HepG2 (cell line): ENCODE measurements at regions not wholly inside any gene's neighbourhood (a gene's known extent, or its start where the extent isn't known, plus 50 kb on each side); places are given as distances from the start of the nearest gene placed in this dataset.
"Not testable (repeated sequence)": the region's sequence is repeated elsewhere in the genome, so short reads cannot be mapped to it uniquely, and the experiment has no call there.

Experiments
- ATAC-seq: fragments of 200-7000 bp; cut with Tn5 transposase; 3 replicates; pipeline ENCODE4 v1.9.1; 2020; ENCODE audit warnings: mild to moderate bottlenecking, moderate library complexity
- BruUV-seq: library from RNA; stranded (reverse); fragments of 400-500 nt; replicated peaks from 2 replicates; lab custom pipeline; 2021; lab: Mats Ljungman, UMichigan
- CTCF ChIA-PET: fragments of 300-600 bp; formaldehyde crosslinking; extraction: SDS; loops from one replicate; lab custom pipeline; 2021; ENCODE audit warnings: low total read pairs, inconsistent platforms, low intra/inter-chr PET ratio; lab: Yijun Ruan, JAX
- POLR2A ChIA-PET: fragments of 350-600 bp; sonication (Branson Sonifier 250); formaldehyde crosslinking; loops from one replicate; lab custom pipeline; 2020; ENCODE audit warnings: antibody characterized with exemption, inconsistent platforms; lab: Yijun Ruan, JAX
- DNase-seq: peaks from one replicate; pipeline ENCODE4 v3.0.0-alpha.2; 2015; ENCODE audit warnings: low spot score
- FAIRE-seq: peaks from 3 replicates; lab custom pipeline; 2011; peaks lifted over from hg19 to GRCh38; lab: Jason Lieb, UNC
- H2AFZ ChIP-seq: one replicate; pipeline ENCODE4 v1.6.1; 2011; ENCODE audit warnings: low read length, inconsistent platforms
- H3K27ac ChIP-seq: fragments of 300-600 bp; 3 replicates; pipeline ENCODE4 v1.8.0; 2011; ENCODE audit warnings: mixed run types, mild to moderate bottlenecking, mixed read lengths, low read length, inconsistent platforms; ENCODE audit not compliant: insufficient read depth; ENCODE audit errors: extremely low read length
- H3K27me3 ChIP-seq, 2 experiments: fragments of 200-600 bp in 1 of 2; 2 replicates in 1 of 2; 3 replicates in 1 of 2; pipeline versions ENCODE4 v1.6.0 to v1.8.0; 2011; ENCODE audit warnings: low read length in 2 of 2, mild to moderate bottlenecking in 2 of 2, moderate library complexity in 2 of 2, inconsistent platforms in 1 of 2; ENCODE audit not compliant: insufficient read depth in 2 of 2, control insufficient read depth in 1 of 2
- H3K36me3 ChIP-seq, 2 experiments: fragments of 200-600 bp in 1 of 2; replicated peaks in 1 of 2; 2 replicates in 1 of 2; 3 replicates in 1 of 2; pipeline versions ENCODE4 v1.5.1 to v1.8.0; 2011; ENCODE audit warnings: low read length in 2 of 2, inconsistent platforms in 1 of 2; ENCODE audit not compliant: insufficient read depth in 2 of 2, control insufficient read depth in 1 of 2
- H3K4me1 ChIP-seq: 2 replicates; pipeline ENCODE4 v1.5.1; 2012; ENCODE audit warnings: low read length, inconsistent platforms; ENCODE audit not compliant: insufficient read depth
- H3K4me2 ChIP-seq: 2 replicates; pipeline ENCODE4 v1.6.0; 2011; ENCODE audit warnings: low read depth, low read length, inconsistent platforms
- H3K4me3 ChIP-seq, 3 experiments: fragments of 200-600 bp in 1 of 3; sonication (generic), shearing (Covaris generic) in 1 of 3; replicated peaks in 1 of 3; 2 replicates each; pipeline ENCODE4 v1.5.1; 2011 to 2016; ENCODE audit warnings: low read length in 3 of 3, inconsistent platforms in 2 of 3, low read depth in 2 of 3, mild to moderate bottlenecking in 2 of 3, control low read depth in 1 of 3, mixed read lengths in 1 of 3; ENCODE audit not compliant: insufficient read depth in 1 of 3
- H3K79me2 ChIP-seq: one replicate; pipeline ENCODE4 v1.6.1; 2011; ENCODE audit warnings: low read length, inconsistent platforms; ENCODE audit not compliant: insufficient read depth
- H3K9ac ChIP-seq: 2 replicates; pipeline ENCODE4 v1.6.0; 2011; ENCODE audit warnings: mild to moderate bottlenecking, low read depth, low read length, inconsistent platforms; ENCODE audit not compliant: insufficient read depth
- H3K9me3 ChIP-seq: 2 replicates; pipeline ENCODE4 v1.5.1; 2012; ENCODE audit warnings: mild to moderate bottlenecking, low read length
- H4K20me1 ChIP-seq: 2 replicates; pipeline ENCODE4 v1.6.0; 2011; ENCODE audit warnings: inconsistent platforms, mild to moderate bottlenecking, low read length, moderate library complexity; ENCODE audit not compliant: insufficient read depth
- BCL6 ChIP-seq: IDR thresholded peaks from 2 replicates; pipeline ENCODE4 v1.6.1; 2016; ENCODE audit warnings: missing genetic modification reagents, missing compliant biosample characterization
- CREB1 ChIP-seq, 2 experiments: fragments of 450-650 bp in 1 of 2; IDR thresholded peaks; 2 replicates each; pipeline ENCODE4 v1.6.1; 2016 to 2017; ENCODE audit warnings: control low read depth in 1 of 2, mild to moderate bottlenecking in 1 of 2, missing compliant biosample characterization in 1 of 2, missing genetic modification characterization in 1 of 2
- FOXA3 ChIP-seq: IDR thresholded peaks from 2 replicates; pipeline ENCODE4 v1.6.1; 2016; ENCODE audit warnings: missing genetic modification reagents, missing compliant biosample characterization
- FOXP1 ChIP-seq, 2 experiments: fragments of 450-650 bp in 1 of 2; IDR thresholded peaks; 2 replicates each; pipeline ENCODE4 v1.6.1; 2017 to 2018; ENCODE audit warnings: antibody characterized with exemption in 1 of 2
- KDM6A ChIP-seq: IDR thresholded peaks from 2 replicates; pipeline ENCODE4 v1.6.1; 2016; ENCODE audit warnings: low read depth
- RARA ChIP-seq: IDR thresholded peaks from 2 replicates; pipeline ENCODE4 v1.6.1; 2016; ENCODE audit warnings: missing genetic modification reagents, missing compliant biosample characterization
- SAP130 ChIP-seq: IDR thresholded peaks from 2 replicates; pipeline ENCODE4 v1.6.1; 2016; ENCODE audit warnings: low read depth
- SKI ChIP-seq: fragments of 450-650 bp; IDR thresholded peaks from one replicate; pipeline ENCODE4 v1.6.1; 2018; ENCODE audit warnings: mild to moderate bottlenecking; ENCODE audit not compliant: partially characterized antibody
- SOX13 ChIP-seq, 3 experiments: fragments of 450-650 bp in 1 of 3; sonication (generic) in 1 of 3; formaldehyde crosslinking in 1 of 3; IDR thresholded peaks in 2 of 3; conservative IDR thresholded peaks in 1 of 3; 2 replicates each; pipeline versions ENCODE4 v1.5.0 to v1.6.1; 2016 to 2020; ENCODE audit warnings: antibody characterized with exemption in 1 of 3, mild to moderate bottlenecking in 1 of 3, missing compliant biosample characterization in 1 of 3, missing genetic modification reagents in 1 of 3, moderate library complexity in 1 of 3
- SOX6 ChIP-seq, 2 experiments: fragments of 450-650 bp in 1 of 2; sonication (generic) in 1 of 2; formaldehyde crosslinking in 1 of 2; IDR thresholded peaks; 2 replicates each; pipeline versions ENCODE4 v1.4.0 to v1.6.1; 2017 to 2020; ENCODE audit warnings: antibody characterized with exemption in 1 of 2, mild to moderate bottlenecking in 1 of 2, missing genetic modification reagents in 1 of 2
- THAP11 ChIP-seq: IDR thresholded peaks from 2 replicates; pipeline ENCODE4 v1.6.1; 2016; ENCODE audit warnings: missing biosample characterization, missing genetic modification reagents
- ZNF644 ChIP-seq: IDR thresholded peaks from 2 replicates; pipeline ENCODE4 v1.6.1; 2016; ENCODE audit warnings: low read depth
- WGBS: methylation state at CpG from one replicate; pipeline ENCODE4 v1.1.6; 2017; ENCODE audit warnings: low lambda C conversion rate; 5-methylcytosine and 5-hydroxymethylcytosine counted together
- in situ Hi-C: cut with HindIII; loops from 2 replicates; pipeline ENCODE4 v1.10.0; 2017; ENCODE audit warnings: low pct_unique_long_range_greater_than_20kb; ENCODE audit not compliant: extremely low pct_ligation_motif_present
- intact Hi-C: fragments of 100-400 bp; cut with micrococcal nuclease; formaldehyde crosslinking; loops from one replicate; pipeline ENCODE4 v1.10.0; 2022; ENCODE audit not compliant: unreplicated experiment
- TF ChIP-seq, protein P1 (sequence below): sonication (generic); formaldehyde crosslinking; IDR thresholded peaks from 2 replicates; pipeline ENCODE4 v1.4.0; 2020; ENCODE audit warnings: missing genetic modification reagents
- TF ChIP-seq, protein P2 (sequence below): sonication (generic); formaldehyde crosslinking; conservative IDR thresholded peaks from 2 replicates; pipeline ENCODE4 v1.4.0; 2020; ENCODE audit warnings: mild to moderate bottlenecking, missing genetic modification reagents, moderate library complexity
- TF ChIP-seq, protein P3 (sequence below): IDR thresholded peaks from 2 replicates; pipeline ENCODE4 v1.6.1; 2016; ENCODE audit warnings: low read depth

DNA sequence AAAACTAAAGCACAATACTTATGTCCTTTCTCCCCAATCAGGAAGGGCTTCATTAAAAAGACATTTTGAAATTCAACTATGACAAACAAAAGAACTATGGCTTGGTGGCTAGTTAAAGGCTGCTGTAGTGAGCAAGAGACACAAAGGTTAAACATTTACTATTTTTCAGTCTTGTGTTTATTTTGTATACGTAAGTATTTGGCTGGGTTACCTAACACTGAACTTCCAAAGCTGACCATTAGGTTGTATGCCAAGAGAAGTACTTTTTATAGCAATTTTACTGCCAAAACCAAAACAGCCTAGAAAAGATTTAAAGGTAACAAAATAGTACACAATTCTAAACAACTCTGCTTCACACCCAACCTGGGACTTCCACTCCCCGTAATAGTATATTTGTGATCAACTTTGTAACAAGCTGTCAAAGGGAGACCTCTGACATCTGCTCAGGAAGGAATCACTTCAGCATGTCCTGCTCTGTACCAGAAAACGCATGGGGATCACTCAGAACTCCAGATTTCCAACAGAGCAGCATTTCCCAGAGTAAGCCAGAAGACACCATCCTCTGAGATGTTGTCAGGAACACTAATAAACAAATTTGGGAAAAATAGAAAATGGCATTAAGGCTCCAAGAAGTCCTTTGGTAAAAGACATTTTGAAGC, 69.0 kb upstream of the ZSCAN2 start:
- H3K79me2 ChIP-seq; intact Hi-C loops; H3K4me3 ChIP-seq; H3K9me3 ChIP-seq; H3K36me3 ChIP-seq; H2AFZ ChIP-seq; FAIRE-seq; POLR2A ChIA-PET; H3K27me3 ChIP-seq; in situ Hi-C loops; H4K20me1 ChIP-seq; CTCF ChIA-PET; TF ChIP-seq SOX6, FOXP1, SOX13 (IDR thresholded peaks at IDR 0.05): not testable (repeated sequence)
- Histone ChIP-seq H3K4me1 (peaks cover 26% of the 10 kb centered on the region), H3K4me2 (peak overlapping the region; percentile 61; the same call in 1 of the 2 replicates), H3K9ac (peak overlapping the region; percentile 31; the same call in 1 of the 2 replicates), H3K27ac (peak overlapping the region; percentile 63)
- ATAC-seq (peak; percentile 96), DNase-seq (peak; percentile 85)
- TSS peak; percentile 78 for BruUV-seq
- WGBS = 2% methylated on average over 3 of the region's 3 CpGs
- TF ChIP-seq FOXA3 (peak; percentile 76), BCL6 (CRISPR knock-in tag) (0 out of 2 replicates have a peak, but pooled peaks have one; percentile 11), SOX6 (CRISPR knock-in tag; IDR thresholded peaks at IDR 0.05) (peak; percentile 36; the same call in 1 of the 2 replicates), FOXP1 (CRISPR knock-in tag; IDR thresholded peaks at IDR 0.05) (peak; percentile 56; the same call in 1 of the 2 replicates), SOX13 (CRISPR knock-in tag; conservative IDR thresholded peaks at IDR 0.05 in 1 of 2, IDR thresholded peaks at IDR 0.05 in 1 of 2) (peak in 1 of 2 experiments; percentile 39; a peak in 1 of 4 replicates), KDM6A (CRISPR knock-in tag) (peak; percentile 28; the same call in 1 of the 2 replicates), ZNF644 (CRISPR knock-in tag) (0 out of 2 replicates have a peak, but pooled peaks have one; percentile 67), SAP130 (CRISPR knock-in tag) (peak; percentile 42; the same call in 1 of the 2 replicates), CREB1 (IDR thresholded peaks at IDR 0.05) (peak; percentile 35; the same call in 1 of the 2 replicates), CREB1 (CRISPR knock-in tag; IDR thresholded peaks at IDR 0.05) (peak; percentile 44; the same call in 1 of the 2 replicates), RARA (CRISPR knock-in tag) (peak; percentile 44; the same call in 1 of the 2 replicates), SKI (peak; percentile 12), THAP11 (CRISPR knock-in tag) (0 out of 2 replicates have a peak, but pooled peaks have one; percentile 20)
- TF ChIP-seq, protein P1, sequence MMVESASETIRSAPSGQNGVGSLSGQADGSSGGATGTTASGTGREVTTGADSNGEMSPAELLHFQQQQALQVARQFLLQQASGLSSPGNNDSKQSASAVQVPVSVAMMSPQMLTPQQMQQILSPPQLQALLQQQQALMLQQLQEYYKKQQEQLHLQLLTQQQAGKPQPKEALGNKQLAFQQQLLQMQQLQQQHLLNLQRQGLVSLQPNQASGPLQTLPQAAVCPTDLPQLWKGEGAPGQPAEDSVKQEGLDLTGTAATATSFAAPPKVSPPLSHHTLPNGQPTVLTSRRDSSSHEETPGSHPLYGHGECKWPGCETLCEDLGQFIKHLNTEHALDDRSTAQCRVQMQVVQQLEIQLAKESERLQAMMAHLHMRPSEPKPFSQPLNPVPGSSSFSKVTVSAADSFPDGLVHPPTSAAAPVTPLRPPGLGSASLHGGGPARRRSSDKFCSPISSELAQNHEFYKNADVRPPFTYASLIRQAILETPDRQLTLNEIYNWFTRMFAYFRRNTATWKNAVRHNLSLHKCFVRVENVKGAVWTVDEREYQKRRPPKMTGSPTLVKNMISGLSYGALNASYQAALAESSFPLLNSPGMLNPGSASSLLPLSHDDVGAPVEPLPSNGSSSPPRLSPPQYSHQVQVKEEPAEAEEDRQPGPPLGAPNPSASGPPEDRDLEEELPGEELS (CRISPR knock-in tag) = peak; percentile 62; the same call in 1 of the 2 replicates
- TF ChIP-seq, protein P2, sequence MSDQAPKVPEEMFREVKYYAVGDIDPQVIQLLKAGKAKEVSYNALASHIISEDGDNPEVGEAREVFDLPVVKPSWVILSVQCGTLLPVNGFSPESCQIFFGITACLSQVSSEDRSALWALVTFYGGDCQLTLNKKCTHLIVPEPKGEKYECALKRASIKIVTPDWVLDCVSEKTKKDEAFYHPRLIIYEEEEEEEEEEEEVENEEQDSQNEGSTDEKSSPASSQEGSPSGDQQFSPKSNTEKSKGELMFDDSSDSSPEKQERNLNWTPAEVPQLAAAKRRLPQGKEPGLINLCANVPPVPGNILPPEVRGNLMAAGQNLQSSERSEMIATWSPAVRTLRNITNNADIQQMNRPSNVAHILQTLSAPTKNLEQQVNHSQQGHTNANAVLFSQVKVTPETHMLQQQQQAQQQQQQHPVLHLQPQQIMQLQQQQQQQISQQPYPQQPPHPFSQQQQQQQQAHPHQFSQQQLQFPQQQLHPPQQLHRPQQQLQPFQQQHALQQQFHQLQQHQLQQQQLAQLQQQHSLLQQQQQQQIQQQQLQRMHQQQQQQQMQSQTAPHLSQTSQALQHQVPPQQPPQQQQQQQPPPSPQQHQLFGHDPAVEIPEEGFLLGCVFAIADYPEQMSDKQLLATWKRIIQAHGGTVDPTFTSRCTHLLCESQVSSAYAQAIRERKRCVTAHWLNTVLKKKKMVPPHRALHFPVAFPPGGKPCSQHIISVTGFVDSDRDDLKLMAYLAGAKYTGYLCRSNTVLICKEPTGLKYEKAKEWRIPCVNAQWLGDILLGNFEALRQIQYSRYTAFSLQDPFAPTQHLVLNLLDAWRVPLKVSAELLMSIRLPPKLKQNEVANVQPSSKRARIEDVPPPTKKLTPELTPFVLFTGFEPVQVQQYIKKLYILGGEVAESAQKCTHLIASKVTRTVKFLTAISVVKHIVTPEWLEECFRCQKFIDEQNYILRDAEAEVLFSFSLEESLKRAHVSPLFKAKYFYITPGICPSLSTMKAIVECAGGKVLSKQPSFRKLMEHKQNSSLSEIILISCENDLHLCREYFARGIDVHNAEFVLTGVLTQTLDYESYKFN (CRISPR knock-in tag) = peak; percentile 80
- TF ChIP-seq, protein P3, sequence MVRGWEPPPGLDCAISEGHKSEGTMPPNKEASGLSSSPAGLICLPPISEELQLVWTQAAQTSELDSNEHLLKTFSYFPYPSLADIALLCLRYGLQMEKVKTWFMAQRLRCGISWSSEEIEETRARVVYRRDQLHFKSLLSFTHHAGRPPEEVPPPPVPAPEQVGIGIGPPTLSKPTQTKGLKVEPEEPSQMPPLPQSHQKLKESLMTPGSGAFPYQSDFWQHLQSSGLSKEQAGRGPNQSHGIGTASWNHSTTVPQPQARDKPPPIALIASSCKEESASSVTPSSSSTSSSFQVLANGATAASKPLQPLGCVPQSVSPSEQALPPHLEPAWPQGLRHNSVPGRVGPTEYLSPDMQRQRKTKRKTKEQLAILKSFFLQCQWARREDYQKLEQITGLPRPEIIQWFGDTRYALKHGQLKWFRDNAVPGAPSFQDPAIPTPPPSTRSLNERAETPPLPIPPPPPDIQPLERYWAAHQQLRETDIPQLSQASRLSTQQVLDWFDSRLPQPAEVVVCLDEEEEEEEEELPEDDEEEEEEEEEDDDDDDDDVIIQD (CRISPR knock-in tag) = peak; percentile 18; the same call in 1 of the 2 replicates
